Kidney (tissue), 13 donors: ENCODE measurements at regions not wholly inside any gene's neighbourhood (a gene's known extent, or its start where the extent isn't known, plus 50 kb on each side); places are given as distances from the start of the nearest gene placed in this dataset.

Experiments used
- DNase-seq, 5 donors: peaks; one replicate each; pipeline ENCODE4 v3.0.0-alpha.2; 2013 to 2020
- FAIRE-seq: peaks from 2 replicates; lab custom pipeline; 2012; peaks lifted over from hg19 to GRCh38; lab: Jason Lieb, UNC
- H3K27ac ChIP-seq, 2 donors: one replicate each; pipeline ENCODE4 v1.7.0; 2013; ENCODE audit warnings: low read depth in 2 of 2, low read length in 2 of 2, inconsistent platforms in 1 of 2
- H3K27me3 ChIP-seq: one replicate; pipeline ENCODE4 v1.7.1; 2013; ENCODE audit warnings: low read length, inconsistent platforms; ENCODE audit not compliant: control insufficient read depth, insufficient read depth
- H3K36me3 ChIP-seq, 3 donors: one replicate each; pipeline versions ENCODE4 v1.7.0 to v1.7.1; 2013; ENCODE audit warnings: low read length in 3 of 3, control low read depth in 1 of 3, inconsistent platforms in 1 of 3; ENCODE audit not compliant: insufficient read depth in 3 of 3, control insufficient read depth in 2 of 3
- H3K4me1 ChIP-seq, 3 donors: one replicate each; pipeline versions ENCODE4 v1.7.0 to v1.7.1; 2013; ENCODE audit warnings: low read length in 3 of 3, inconsistent platforms in 1 of 3, low read depth in 1 of 3; ENCODE audit not compliant: control insufficient read depth in 2 of 3, insufficient read depth in 2 of 3
- H3K4me3 ChIP-seq, 3 donors: one replicate each; pipeline versions ENCODE4 v1.7.0 to v1.8.1; 2013; ENCODE audit warnings: low read length in 3 of 3, control low read depth in 1 of 3, inconsistent platforms in 1 of 3
- H3K9ac ChIP-seq, 3 donors: one replicate each; pipeline versions ENCODE4 v1.7.0 to v1.7.1; 2013; ENCODE audit warnings: low read length in 3 of 3, control low read depth in 1 of 3, inconsistent platforms in 1 of 3
- H3K9me3 ChIP-seq, 3 donors: one replicate each; pipeline versions ENCODE4 v1.7.0 to v1.7.1; 2013; ENCODE audit warnings: low read length in 3 of 3, control low read depth in 1 of 3, inconsistent platforms in 1 of 3; ENCODE audit not compliant: control insufficient read depth in 2 of 3, insufficient read depth in 1 of 3
- CTCF ChIP-seq: IDR thresholded peaks from 3 replicates; pipeline ENCODE4 v1.5.1; 2012; ENCODE audit warnings: mild to moderate bottlenecking, moderate library complexity, borderline replicate concordance; ENCODE audit not compliant: insufficient read depth; ENCODE audit errors: extremely low read depth
- intact Hi-C: fragments of 100-400 bp; cut with DNase I; formaldehyde crosslinking; loops from one replicate; pipeline ENCODE4 v1.11.1; 2022
- donor health status: control.
- donor health status: control.
- donor health status: control.
- donor health status: control.
- donor health status: control.
- donor health status: DM: yes; HTN: yes; CAD: no.
- donor health status: Normal renal cell carcinoma (clear cell type).

- intact Hi-C loops, result no loop called here
- FAIRE-seq (no peak), DNase-seq (no peak)
- no peaks in the 10 kb centered on the region for H3K27me3 ChIP-seq
- no peaks in the 10 kb centered on the region for H3K36me3 ChIP-seq
- no peak overlapping the region for H3K9ac ChIP-seq
- H3K27ac ChIP-seq, result no peak overlapping the region
- no peaks in the 10 kb centered on the region for H3K9me3 ChIP-seq
- H3K4me1 ChIP-seq, result no peaks in the 10 kb centered on the region
- no peak for TF ChIP-seq CTCF
- no peak overlapping the region for H3K4me3 ChIP-seq
These were observed 230.9 kb upstream of the AFF2 start for GRCh38 chrX:148269513-148269912.

GRCh38 chrX:148270499-148270898, 229.9 kb upstream of the AFF2 start:
- FAIRE-seq, result no peak
- intact Hi-C loops, result no loop called here

GRCh38 chrX:148271263-148271662, 229.2 kb upstream of the AFF2 start:
- FAIRE-seq (no peak), DNase-seq (no peak)
- no peak for TF ChIP-seq CTCF
- no peaks in the 10 kb centered on the region for H3K4me1 ChIP-seq
- H3K36me3 ChIP-seq, result no peaks in the 10 kb centered on the region
- intact Hi-C loops, result no loop called here
- no peak overlapping the region for H3K9ac ChIP-seq
- H3K4me3 ChIP-seq, result no peak overlapping the region
- no peaks in the 10 kb centered on the region for H3K27me3 ChIP-seq
- H3K9me3 ChIP-seq, result no peaks in the 10 kb centered on the region
- no peak overlapping the region for H3K27ac ChIP-seq

More at GRCh38 chrX:148270499-148270898, 229.9 kb upstream of the AFF2 start:
- Histone ChIP-seq H3K9me3 (no peaks in the 10 kb centered on the region), H3K4me3 (no peak overlapping the region), H3K9ac (no peak overlapping the region), H3K4me1 (no peaks in the 10 kb centered on the region), H3K27me3 (no peaks in the 10 kb centered on the region), H3K36me3 (no peaks in the 10 kb centered on the region), H3K27ac (no peak overlapping the region)
- TF ChIP-seq CTCF, result no peak
- DNase-seq, result no peak

- Histone ChIP-seq H3K27ac (no peak overlapping the region), H3K4me1 (no peaks in the 10 kb centered on the region), H3K4me3 (no peak overlapping the region), H3K27me3 (no peaks in the 10 kb centered on the region), H3K36me3 (no peaks in the 10 kb centered on the region), H3K9ac (no peak overlapping the region), H3K9me3 (no peaks in the 10 kb centered on the region)
- no peak for DNase-seq
- no peak for FAIRE-seq
- intact Hi-C loops, result no loop called here
- no peak for TF ChIP-seq CTCF
These were observed 218.5 kb upstream of the AFF2 start for GRCh38 chrX:148281920-148282319.
